IMR-90 (cell line): ENCODE measurements at regions not wholly inside any gene's neighbourhood (a gene's known extent, or its start where the extent isn't known, plus 50 kb on each side); places are given as distances from the start of the nearest gene placed in this dataset.

Experiments
- ATAC-seq: fragments of 200-7000 bp; cut with Tn5 transposase; 2 replicates; pipeline ENCODE4 v1.9.1; 2020; ENCODE audit warnings: low read depth, mild to moderate bottlenecking, moderate library complexity
- BruUV-seq: library from RNA; stranded (reverse); fragments of 400-500 nt; replicated peaks from 2 replicates; lab custom pipeline; 2021; lab: Mats Ljungman, UMichigan
- CTCF ChIA-PET: fragments of 300-600 bp; formaldehyde crosslinking; extraction: SDS; loops from one replicate; lab custom pipeline; 2021; ENCODE audit warnings: antibody characterized with exemption; lab: Yijun Ruan, JAX
- POLR2A ChIA-PET: fragments of 300-600 bp; sonication (Branson Sonifier 250); formaldehyde crosslinking; loops from one replicate; lab custom pipeline; 2022; ENCODE audit warnings: antibody characterized with exemption; ENCODE audit not compliant: unreplicated experiment; lab: Charles Lee
- DNase-seq: peaks from one replicate; pipeline ENCODE4 v3.0.0; 2013
- H2AFZ ChIP-seq: replicated peaks from 2 replicates; pipeline ENCODE3; 2013; ENCODE audit warnings: low read length, mild to moderate bottlenecking; ENCODE audit not compliant: poor library complexity
- H2AK5ac ChIP-seq: 2 replicates; pipeline ENCODE4 v1.6.1; 2013; ENCODE audit warnings: low read depth, low read length, inconsistent platforms
- H2AK9ac ChIP-seq: replicated peaks from 2 replicates; pipeline ENCODE3; 2013; ENCODE audit warnings: mild to moderate bottlenecking, low read depth, low read length, moderate library complexity; ENCODE audit not compliant: poor library complexity
- H2BK120ac ChIP-seq: 2 replicates; pipeline ENCODE4 v1.6.1; 2013; ENCODE audit warnings: low read depth, low read length, inconsistent platforms
- H2BK15ac ChIP-seq: 3 replicates; pipeline ENCODE4 v1.6.1; 2013; ENCODE audit warnings: low read depth, low read length, inconsistent platforms
- H2BK20ac ChIP-seq: 2 replicates; pipeline ENCODE4 v1.6.1; 2013; ENCODE audit warnings: low read depth, mild to moderate bottlenecking, inconsistent platforms, low read length, moderate library complexity
- H2BK5ac ChIP-seq: 2 replicates; pipeline ENCODE4 v1.6.1; 2013; ENCODE audit warnings: mild to moderate bottlenecking, low read depth, low read length, inconsistent platforms; ENCODE audit not compliant: poor library complexity, severe bottlenecking
- H3K14ac ChIP-seq: replicated peaks from 2 replicates; pipeline ENCODE4 v1.6.1; 2013; ENCODE audit warnings: low read depth, low read length, inconsistent platforms
- H3K18ac ChIP-seq: 2 replicates; pipeline ENCODE4 v1.6.1; 2013; ENCODE audit warnings: low read depth, low read length, control low read depth
- H3K23ac ChIP-seq: 2 replicates; pipeline ENCODE4 v1.6.1; 2013; ENCODE audit warnings: low read depth, low read length, inconsistent platforms
- H3K27ac ChIP-seq: 2 replicates; pipeline ENCODE4 v1.5.1; 2013; ENCODE audit warnings: mild to moderate bottlenecking, control low read depth, low read length; ENCODE audit not compliant: insufficient read depth
- H3K27me3 ChIP-seq: 2 replicates; pipeline ENCODE4 v1.6.1; 2013; ENCODE audit warnings: low read length; ENCODE audit not compliant: control insufficient read depth, insufficient read depth
- H3K36me3 ChIP-seq: 2 replicates; pipeline ENCODE4 v1.6.1; 2013; ENCODE audit warnings: low read length, mixed read lengths; ENCODE audit not compliant: control insufficient read depth, insufficient read depth
- H3K4ac ChIP-seq: 2 replicates; pipeline ENCODE4 v1.6.1; 2013; ENCODE audit warnings: low read depth, low read length, inconsistent platforms
- H3K4me1 ChIP-seq: 2 replicates; pipeline ENCODE4 v1.6.1; 2013; ENCODE audit warnings: low read length, mixed read lengths; ENCODE audit not compliant: control insufficient read depth, insufficient read depth
- H3K4me2 ChIP-seq: 2 replicates; pipeline ENCODE4 v1.6.1; 2013; ENCODE audit warnings: low read depth, mild to moderate bottlenecking, control low read depth, low read length, moderate library complexity
- H3K4me3 ChIP-seq: 2 replicates; pipeline ENCODE4 v1.5.1; 2013; ENCODE audit warnings: low read depth, mild to moderate bottlenecking, control low read depth, low read length, moderate library complexity; ENCODE audit not compliant: insufficient read depth
- H3K56ac ChIP-seq: 2 replicates; pipeline ENCODE4 v1.6.1; 2013; ENCODE audit warnings: low read length, inconsistent platforms; ENCODE audit not compliant: insufficient read depth; ENCODE audit errors: extremely low read depth
- H3K79me1 ChIP-seq, 2 experiments: 2 replicates each; pipeline ENCODE4 v1.6.1; 2013; ENCODE audit warnings: low read length in 2 of 2, inconsistent platforms in 1 of 2, low read depth in 1 of 2
- H3K9ac ChIP-seq: 2 replicates; pipeline ENCODE4 v1.6.1; 2013; ENCODE audit warnings: low read depth, low read length, control low read depth
- H3K9me1 ChIP-seq: 2 replicates; pipeline ENCODE4 v1.6.1; 2013; ENCODE audit warnings: low read length, inconsistent platforms; ENCODE audit not compliant: insufficient read depth
- H3K9me3 ChIP-seq: 2 replicates; pipeline ENCODE4 v1.6.1; 2013; ENCODE audit warnings: low read length; ENCODE audit not compliant: control insufficient read depth, insufficient read depth
- H4K20me1 ChIP-seq: 2 replicates; pipeline ENCODE4 v1.6.1; 2013; ENCODE audit warnings: low read length, inconsistent platforms; ENCODE audit not compliant: insufficient read depth
- H4K5ac ChIP-seq: 2 replicates; pipeline ENCODE4 v1.6.1; 2013; ENCODE audit warnings: mild to moderate bottlenecking, low read depth, low read length, control low read depth
- H4K8ac ChIP-seq, 2 experiments: 2 replicates each; pipeline ENCODE4 v1.6.1; 2013; ENCODE audit warnings: low read depth in 2 of 2, low read length in 2 of 2, control low read depth in 1 of 2, inconsistent platforms in 1 of 2
- H4K91ac ChIP-seq: 2 replicates; pipeline ENCODE4 v1.6.1; 2013; ENCODE audit warnings: low read depth, low read length, inconsistent platforms; ENCODE audit not compliant: insufficient read depth
- MAZ ChIP-seq: IDR thresholded peaks from 2 replicates; pipeline ENCODE4 v1.6.1; 2012; ENCODE audit warnings: low read depth, mild to moderate bottlenecking, low read length, improper control_type of control experiment, moderate library complexity, borderline replicate concordance
- NFE2L2 ChIP-seq: fragments of 150-350 bp; IDR thresholded peaks from 2 replicates; pipeline ENCODE4 v1.6.1; 2016; ENCODE audit warnings: low read depth, mild to moderate bottlenecking, low read length
- WGBS, 2 experiments: methylation state at CpG; one replicate each; pipeline versions ENCODE4 v1.1.5 to v1.1.7; 2013; ENCODE audit warnings: missing lambda C conversion rate in 2 of 2; ENCODE audit not compliant: insufficient read length in 1 of 2; ENCODE audit errors: extremely low coverage in 2 of 2; 5-methylcytosine and 5-hydroxymethylcytosine counted together
- dilution Hi-C: fragments of 300-500 bp; cut with HindIII; formaldehyde crosslinking; loops from one replicate; pipeline ENCODE4 v1.14.3; 2018; ENCODE audit warnings: low sequenced_read_pairs; ENCODE audit not compliant: unreplicated experiment
- in situ Hi-C: fragments of 300-500 bp; cut with MboI; formaldehyde crosslinking; loops from 3 replicates; pipeline ENCODE4 v1.14.3; 2019; ENCODE audit warnings: low sequenced_read_pairs, inconsistent platforms, mixed read lengths
- intact Hi-C: fragments of 100-400 bp; cut with micrococcal nuclease; formaldehyde crosslinking; loops from 2 replicates; pipeline ENCODE4 v1.10.0; 2022

DNA sequence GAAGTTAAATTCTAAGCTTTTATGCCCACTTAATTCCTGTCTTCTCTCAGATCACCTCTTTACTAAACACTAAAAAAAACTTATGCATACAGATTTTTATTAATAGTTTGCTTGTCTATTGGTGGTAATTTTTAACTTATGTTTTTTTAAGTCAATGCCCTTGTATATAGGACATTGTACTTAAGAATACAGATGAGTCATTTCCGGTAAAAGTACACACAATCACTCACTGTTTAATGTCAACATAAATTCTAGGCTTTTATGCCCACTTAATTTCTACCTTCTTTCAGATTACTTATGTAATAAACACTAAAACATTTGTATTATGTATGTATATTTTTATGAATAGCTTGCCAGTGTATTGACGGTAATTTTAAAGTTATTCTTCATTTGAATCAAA lies 872.8 kb upstream of the CDH9 start:
- Histone ChIP-seq H2AK9ac (no peak overlapping the region), H3K36me3 (no peaks in the 10 kb centered on the region), H2BK5ac (no peak overlapping the region), H3K27me3 (no peaks in the 10 kb centered on the region), H3K23ac (no peak overlapping the region), H4K8ac (no peak overlapping the region), H3K4me2 (no peak overlapping the region), H3K9ac (no peak overlapping the region), H3K4ac (no peak overlapping the region), H2BK120ac (no peak overlapping the region), H2AK5ac (no peak overlapping the region), H4K5ac (no peak overlapping the region), H3K9me3 (no peaks in the 10 kb centered on the region), H3K9me1 (no peaks in the 10 kb centered on the region), H3K79me1 (no peaks in the 10 kb centered on the region), H3K14ac (no peak overlapping the region), H2AFZ (no peak overlapping the region), H2BK20ac (no peak overlapping the region), H3K18ac (no peak overlapping the region), H2BK15ac (no peak overlapping the region), H3K56ac (no peak overlapping the region), H4K20me1 (no peaks in the 10 kb centered on the region), H3K4me1 (no peaks in the 10 kb centered on the region), H4K91ac (no peak overlapping the region), H3K4me3 (no peak overlapping the region), H3K27ac (no peak overlapping the region)
- BruUV-seq: no TSS peak
- TF ChIP-seq NFE2L2 (no peak), MAZ (no peak)
- DNase-seq (no peak), ATAC-seq (no peak)
- dilution Hi-C loops (no loop called here), in situ Hi-C loops (no loop called here), intact Hi-C loops (no loop called here)
- ChIA-PET CTCF (no interaction called here), POLR2A (no interaction called here)
- WGBS, 2 experiments: no CpG with 5 or more reads among the region's 2 CpGs
